ENCODE measurements at regions not wholly inside any gene's neighbourhood (a gene's known extent, or its start where the extent isn't known, plus 50 kb on each side); places are given as distances from the start of the nearest gene placed in this dataset.

- no peaks in the 10 kb centered on the region for H4K20me1 ChIP-seq (ENCODE audit: insufficient read depth, low read length)
These were observed 1145.7 kb upstream of the NXPH2 start for GRCh38 chr2:139925903-139926302.

GRCh38 chr2:139924070-139924469 is 1143.9 kb upstream of the NXPH2 start:
- Histone ChIP-seq H3K36me3 (ENCODE audit: insufficient read depth, low read length) (no peaks in the 10 kb centered on the region), H3K9me3 (ENCODE audit: insufficient read depth, low read length, severe bottlenecking) (no peaks in the 10 kb centered on the region), H3K27ac (ENCODE audit: low read length) (no peak overlapping the region), H2AFZ (ENCODE audit: low read depth, low read length) (no peak overlapping the region), H3K79me2 (ENCODE audit: insufficient read depth, low read length) (no peaks in the 10 kb centered on the region), H4K20me1 (ENCODE audit: insufficient read depth, low read length) (no peaks in the 10 kb centered on the region), H3K4me2 (ENCODE audit: insufficient read depth, low read length) (no peak overlapping the region), H3K4me1 (ENCODE audit: insufficient read depth, low read length) (no peaks in the 10 kb centered on the region), H3K4me3 (ENCODE audit: low read depth in 1 of 2, low read length in 2 of 2) (no peak overlapping the region), H3K9ac (ENCODE audit: low read depth, low read length) (no peak overlapping the region), H3K27me3 (ENCODE audit: insufficient read depth, low read length, poor library complexity) (no peaks in the 10 kb centered on the region)
- TF ChIP-seq CTCF (IDR thresholded peaks at IDR 0.05; ENCODE audit: borderline replicate concordance, extremely low read depth, low read length, poor library complexity, severe bottlenecking), result no peak
- no peak for TF ChIP-seq EZH2 (IDR thresholded peaks at IDR 0.05; ENCODE audit: borderline replicate concordance, low read depth, low read length, severe bottlenecking)
- DNase-seq, result no peak
- no peak for ATAC-seq (ENCODE audit: insufficient read depth, low read depth)

More at GRCh38 chr2:139925903-139926302, 1145.7 kb upstream of the NXPH2 start:
- no peak for ATAC-seq (ENCODE audit: insufficient read depth, low read depth)
- no peak overlapping the region for H3K4me3 ChIP-seq (ENCODE audit: low read depth in 1 of 2, low read length in 2 of 2)
- H3K79me2 ChIP-seq (ENCODE audit: insufficient read depth, low read length), result no peaks in the 10 kb centered on the region
- no peaks in the 10 kb centered on the region for H3K9me3 ChIP-seq (ENCODE audit: insufficient read depth, low read length, severe bottlenecking)
- H3K27ac ChIP-seq (ENCODE audit: low read length), result no peak overlapping the region
- no peaks in the 10 kb centered on the region for H3K4me1 ChIP-seq (ENCODE audit: insufficient read depth, low read length)
- H2AFZ ChIP-seq (ENCODE audit: low read depth, low read length), result no peak overlapping the region
- H3K9ac ChIP-seq (ENCODE audit: low read depth, low read length), result no peak overlapping the region
- no peak for DNase-seq
- H3K4me2 ChIP-seq (ENCODE audit: insufficient read depth, low read length), result no peak overlapping the region
- H3K27me3 ChIP-seq (ENCODE audit: insufficient read depth, low read length, poor library complexity), result no peaks in the 10 kb centered on the region
- no peak for TF ChIP-seq EZH2 (IDR thresholded peaks at IDR 0.05; ENCODE audit: borderline replicate concordance, low read depth, low read length, severe bottlenecking)
- TF ChIP-seq CTCF (IDR thresholded peaks at IDR 0.05; ENCODE audit: borderline replicate concordance, extremely low read depth, low read length, poor library complexity, severe bottlenecking), result no peak
- H3K36me3 ChIP-seq (ENCODE audit: insufficient read depth, low read length), result no peaks in the 10 kb centered on the region

- no peaks in the 10 kb centered on the region for H3K36me3 ChIP-seq (ENCODE audit: insufficient read depth, low read length)
- no peak overlapping the region for H3K4me3 ChIP-seq (ENCODE audit: low read depth in 1 of 2, low read length in 2 of 2)
- H3K27ac ChIP-seq (ENCODE audit: low read length), result no peak overlapping the region
- H3K4me2 ChIP-seq (ENCODE audit: insufficient read depth, low read length), result no peak overlapping the region
- H2AFZ ChIP-seq (ENCODE audit: low read depth, low read length), result no peak overlapping the region
- no peak overlapping the region for H3K9ac ChIP-seq (ENCODE audit: low read depth, low read length)
- H3K4me1 ChIP-seq (ENCODE audit: insufficient read depth, low read length), result no peaks in the 10 kb centered on the region
- DNase-seq, result no peak
- no peaks in the 10 kb centered on the region for H3K79me2 ChIP-seq (ENCODE audit: insufficient read depth, low read length)
- H3K27me3 ChIP-seq (ENCODE audit: insufficient read depth, low read length, poor library complexity), result no peaks in the 10 kb centered on the region
- TF ChIP-seq EZH2 (IDR thresholded peaks at IDR 0.05; ENCODE audit: borderline replicate concordance, low read depth, low read length, severe bottlenecking) (no peak), CTCF (IDR thresholded peaks at IDR 0.05; ENCODE audit: borderline replicate concordance, extremely low read depth, low read length, poor library complexity, severe bottlenecking) (no peak)
- no peak for ATAC-seq (ENCODE audit: insufficient read depth, low read depth)
- H3K9me3 ChIP-seq (ENCODE audit: insufficient read depth, low read length, severe bottlenecking), result no peaks in the 10 kb centered on the region
- no peaks in the 10 kb centered on the region for H4K20me1 ChIP-seq (ENCODE audit: insufficient read depth, low read length)
These were observed 1138.8 kb upstream of the NXPH2 start for GRCh38 chr2:139918982-139919381.

Data from DND-41 (cell line).